Stomach smooth muscle (tissue), 2 donors: ENCODE measurements at regions not wholly inside any gene's neighbourhood (a gene's known extent, or its start where the extent isn't known, plus 50 kb on each side); places are given as distances from the start of the nearest gene placed in this dataset.

Source experiments
- H3K27ac ChIP-seq: one replicate; pipeline ENCODE4 v1.7.0; 2013; ENCODE audit warnings: mild to moderate bottlenecking, low read length, inconsistent platforms
- H3K27me3 ChIP-seq, 2 donors: one replicate each; pipeline ENCODE4 v1.7.0; 2013; ENCODE audit warnings: low read length in 2 of 2; ENCODE audit not compliant: insufficient read depth in 2 of 2, control insufficient read depth in 1 of 2
- H3K36me3 ChIP-seq, 2 donors: one replicate each; pipeline ENCODE4 v1.7.0; 2013; ENCODE audit warnings: low read length in 2 of 2; ENCODE audit not compliant: control insufficient read depth in 2 of 2, insufficient read depth in 2 of 2
- H3K4me1 ChIP-seq: one replicate; pipeline ENCODE4 v1.7.0; 2013; ENCODE audit warnings: low read length; ENCODE audit not compliant: control insufficient read depth, insufficient read depth
- H3K4me3 ChIP-seq, 2 donors: one replicate each; pipeline ENCODE4 v1.7.0; 2013; ENCODE audit warnings: low read length in 2 of 2
- H3K9ac ChIP-seq, 2 donors: one replicate each; pipeline ENCODE4 v1.7.0; 2013; ENCODE audit warnings: low read length in 2 of 2, mild to moderate bottlenecking in 1 of 2
- H3K9me3 ChIP-seq, 2 donors: one replicate each; pipeline ENCODE4 v1.7.0; 2013; ENCODE audit warnings: low read length in 2 of 2; ENCODE audit not compliant: control insufficient read depth in 2 of 2
- donor health status: healthy.
- donor health status: Pancreatic carcinoma.

- Histone ChIP-seq H3K9me3 (no peaks in the 10 kb centered on the region), H3K27ac (no peak overlapping the region), H3K36me3 (no peaks in the 10 kb centered on the region)
These were observed 79.0 kb upstream of the SYT6 start for GRCh38 chr1:114232691-114233090.

DNA sequence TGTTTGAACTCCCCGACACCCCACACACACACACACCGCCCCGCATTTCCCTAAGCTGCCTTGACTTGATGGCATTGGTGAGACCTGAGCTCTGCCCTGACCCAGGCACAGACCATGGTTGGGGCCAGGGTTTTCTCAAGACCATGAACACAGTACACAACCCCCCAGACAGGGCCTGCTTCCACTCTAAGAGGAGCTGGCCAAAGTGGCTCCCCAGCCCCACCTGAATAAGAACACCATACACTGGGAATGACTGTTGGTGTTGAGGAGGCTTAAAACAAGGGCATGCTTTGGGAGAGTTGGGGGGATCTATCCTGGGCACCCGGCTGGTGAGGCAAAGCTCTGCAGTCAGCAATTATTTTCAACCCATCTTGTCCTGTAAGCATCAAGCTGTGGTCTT is 77.6 kb upstream of the SYT6 start:
- Histone ChIP-seq H3K27me3 (no peaks in the 10 kb centered on the region), H3K36me3 (no peaks in the 10 kb centered on the region), H3K9ac (no peak overlapping the region), H3K4me1 (no peaks in the 10 kb centered on the region), H3K27ac (no peak overlapping the region), H3K9me3 (no peaks in the 10 kb centered on the region), H3K4me3 (no peak overlapping the region)

More at GRCh38 chr1:114232691-114233090, 79.0 kb upstream of the SYT6 start:
- H3K4me3 ChIP-seq = no peak overlapping the region
- no peak overlapping the region for H3K9ac ChIP-seq
- no peaks in the 10 kb centered on the region for H3K4me1 ChIP-seq
- no peaks in the 10 kb centered on the region for H3K27me3 ChIP-seq

DNA sequence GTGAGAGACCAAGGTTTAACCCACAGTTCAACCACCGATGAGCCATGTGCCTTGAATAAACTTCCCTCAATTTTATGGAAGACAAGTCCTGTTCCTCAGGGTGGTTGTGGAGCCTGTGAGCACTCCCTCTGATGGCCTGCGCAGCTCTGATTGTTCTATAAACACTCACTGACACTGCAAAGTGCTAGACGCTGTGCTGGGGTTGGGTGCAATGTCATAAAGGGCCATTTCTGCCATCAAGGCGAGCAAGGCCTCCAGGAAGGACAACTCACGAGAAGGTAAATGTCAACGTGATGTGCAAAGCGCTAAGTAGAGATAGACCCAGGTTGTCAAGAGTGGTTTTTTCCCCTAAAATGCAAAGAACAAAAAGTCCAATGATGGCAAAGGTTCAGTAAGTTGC is 75.7 kb upstream of the SYT6 start:
- no peaks in the 10 kb centered on the region for H3K9me3 ChIP-seq
- peaks cover 4% of the 10 kb centered on the region for H3K4me1 ChIP-seq
- no peak overlapping the region for H3K4me3 ChIP-seq
- no peak overlapping the region for H3K27ac ChIP-seq
- no peak overlapping the region for H3K9ac ChIP-seq
- no peaks in the 10 kb centered on the region for H3K27me3 ChIP-seq
- no peaks in the 10 kb centered on the region for H3K36me3 ChIP-seq

- Histone ChIP-seq H3K36me3 (no peaks in the 10 kb centered on the region), H3K27ac (no peak overlapping the region), H3K9me3 (no peaks in the 10 kb centered on the region), H3K27me3 (no peaks in the 10 kb centered on the region), H3K9ac (no peak overlapping the region), H3K4me3 (no peak overlapping the region), H3K4me1 (peaks cover 7% of the 10 kb centered on the region)
These were observed 73.4 kb upstream of the SYT6 start for GRCh38 chr1:114227059-114227458.

GRCh38 chr1:114224196-114224907 is 70.7 kb upstream of the SYT6 start:
- Histone ChIP-seq H3K36me3 (no peaks in the 10 kb centered on the region), H3K4me1 (peaks cover 12% of the 10 kb centered on the region), H3K4me3 (peak overlapping the region in 1 of 2 donors; percentile 8), H3K9me3 (no peaks in the 10 kb centered on the region), H3K9ac (peak overlapping the region in 1 of 2 donors; percentile 13), H3K27ac (no peak overlapping the region), H3K27me3 (no peaks in the 10 kb centered on the region)

GRCh38 chr1:114222920-114223319 is 69.3 kb upstream of the SYT6 start:
- H3K9me3 ChIP-seq = no peaks in the 10 kb centered on the region
- no peak overlapping the region for H3K4me3 ChIP-seq
- no peaks in the 10 kb centered on the region for H3K36me3 ChIP-seq
- H3K27me3 ChIP-seq = no peaks in the 10 kb centered on the region
- no peak overlapping the region for H3K9ac ChIP-seq
- H3K27ac ChIP-seq = no peak overlapping the region
- H3K4me1 ChIP-seq = peaks cover 20% of the 10 kb centered on the region

- peak overlapping the region; percentile 14 to 60 for H3K4me3 ChIP-seq
- peaks cover 16% of the 10 kb centered on the region for H3K4me1 ChIP-seq
- peak overlapping the region in 1 of 2 donors; percentile 36 for H3K9ac ChIP-seq
- H3K36me3 ChIP-seq = no peaks in the 10 kb centered on the region
- no peaks in the 10 kb centered on the region for H3K9me3 ChIP-seq
- no peak overlapping the region for H3K27ac ChIP-seq
- no peaks in the 10 kb centered on the region for H3K27me3 ChIP-seq
These were observed 65.7 kb upstream of the SYT6 start for GRCh38 chr1:114219172-114219868.

DNA sequence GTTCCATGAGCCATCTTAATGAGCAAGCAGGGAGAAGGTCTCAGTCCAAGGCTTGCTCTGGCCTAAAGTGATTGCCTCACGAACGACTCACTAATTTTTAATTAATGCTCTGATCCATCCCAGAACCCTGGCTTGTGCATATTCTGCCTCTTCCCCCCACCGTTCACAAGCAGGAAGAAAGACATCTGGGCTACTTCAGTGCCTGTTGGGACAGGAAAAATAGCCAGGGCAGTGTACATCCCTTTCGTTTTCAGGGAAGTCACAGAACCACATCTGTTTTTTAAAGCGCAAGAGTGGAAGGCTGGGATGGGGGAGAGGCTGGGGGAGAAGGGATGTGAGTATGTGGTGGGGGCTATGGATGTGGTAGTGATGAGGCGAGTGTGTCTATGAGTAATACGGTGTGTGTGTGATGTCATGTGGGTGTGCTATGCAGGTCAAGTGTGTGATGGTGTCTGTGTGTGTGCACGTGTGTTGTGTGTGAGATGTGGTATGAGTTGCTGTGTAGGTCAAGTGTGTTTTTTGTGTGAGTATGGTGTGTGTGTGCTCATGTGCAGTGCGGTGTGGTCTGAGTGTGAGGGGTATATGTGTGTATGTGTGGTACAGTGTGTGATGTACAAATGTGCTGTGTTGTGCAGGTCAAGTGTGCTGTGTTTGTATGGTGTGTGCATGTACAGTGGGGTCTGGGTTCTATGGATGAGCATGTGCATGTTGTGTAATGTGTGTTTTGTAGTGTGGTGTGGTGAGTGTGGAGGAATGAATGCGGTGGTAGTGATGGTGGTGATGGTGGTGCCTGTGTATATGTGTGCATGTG is 64.9 kb upstream of the SYT6 start:
- no peaks in the 10 kb centered on the region for H3K9me3 ChIP-seq
- no peaks in the 10 kb centered on the region for H3K36me3 ChIP-seq
- peak overlapping the region; percentile 14 to 60 for H3K4me3 ChIP-seq
- peaks cover 13% of the 10 kb centered on the region for H3K4me1 ChIP-seq
- no peaks in the 10 kb centered on the region for H3K27me3 ChIP-seq
- H3K27ac ChIP-seq = no peak overlapping the region
- H3K9ac ChIP-seq = peak overlapping the region in 1 of 2 donors; percentile 36

GRCh38 chr1:114216431-114217173 is 62.9 kb upstream of the SYT6 start:
- H3K27me3 ChIP-seq = no peaks in the 10 kb centered on the region
- H3K4me1 ChIP-seq = peaks cover 13% of the 10 kb centered on the region
- H3K9me3 ChIP-seq = no peaks in the 10 kb centered on the region
- H3K27ac ChIP-seq = no peak overlapping the region
- no peaks in the 10 kb centered on the region for H3K36me3 ChIP-seq
- no peak overlapping the region for H3K9ac ChIP-seq
- H3K4me3 ChIP-seq = no peak overlapping the region

DNA sequence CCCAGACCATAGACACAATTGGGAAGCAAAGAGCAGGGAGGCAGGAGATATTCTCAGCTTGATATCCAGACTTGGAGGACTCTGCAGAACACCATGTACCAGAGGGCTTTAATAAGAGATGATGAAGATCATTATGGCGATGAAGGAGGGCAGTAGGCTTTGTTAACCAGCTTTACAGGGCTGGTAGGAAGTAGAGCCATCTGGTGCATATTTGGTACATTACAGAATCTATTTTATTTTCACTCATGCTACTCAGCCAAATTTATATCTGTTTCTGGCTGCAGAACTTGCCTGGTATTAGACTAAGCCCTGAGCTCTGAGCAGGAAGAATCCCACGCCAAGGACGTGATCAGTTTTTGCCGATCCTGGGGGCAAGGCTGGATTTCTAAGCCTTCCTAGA is 61.8 kb upstream of the SYT6 start:
- Histone ChIP-seq H3K4me1 (peaks cover 13% of the 10 kb centered on the region), H3K9me3 (no peaks in the 10 kb centered on the region), H3K9ac (no peak overlapping the region), H3K4me3 (no peak overlapping the region), H3K27me3 (no peaks in the 10 kb centered on the region), H3K36me3 (no peaks in the 10 kb centered on the region), H3K27ac (no peak overlapping the region)
